ENCODE measurements at regions not wholly inside any gene's neighbourhood (a gene's known extent, or its start where the extent isn't known, plus 50 kb on each side); places are given as distances from the start of the nearest gene placed in this dataset.
A peak's percentile ranks its signal among the peaks of the same experiment; 100 is the strongest.
"Not testable (repeated sequence)": the region's sequence is repeated elsewhere in the genome, so short reads cannot be mapped to it uniquely, and the experiment has no call there.

GRCh38 chr2:48043131-48043700 lies 136.9 kb upstream of the FBXO11 start:
- DNase-seq (ENCODE audit: low spot score), result no peak
- no peak for FAIRE-seq

- peak; percentile 23 for DNase-seq (ENCODE audit: low spot score)
- FAIRE-seq, result peak; percentile 30
Observed at GRCh38 chr2:48043746-48044145, 137.4 kb upstream of the FBXO11 start.

- DNase-seq (ENCODE audit: low spot score), result no peak
Observed at GRCh38 chr2:48045613-48046012, 139.3 kb upstream of the FBXO11 start.

GRCh38 chr2:48048476-48049171 lies 142.3 kb upstream of the FBXO11 start:
- no peak for FAIRE-seq
- DNase-seq (ENCODE audit: low spot score), result no peak

More at GRCh38 chr2:48045613-48046012, 139.3 kb upstream of the FBXO11 start:
- FAIRE-seq, result no peak

- no peak for DNase-seq (ENCODE audit: low spot score)
- no peak for FAIRE-seq
Observed at GRCh38 chr2:48049371-48049770, 143.1 kb upstream of the FBXO11 start.

GRCh38 chr2:48050711-48051110 lies 144.4 kb upstream of the FBXO11 start:
- DNase-seq (ENCODE audit: low spot score) (no peak), FAIRE-seq (no peak)

GRCh38 chr2:48059975-48060374 lies 153.7 kb upstream of the FBXO11 start:
- DNase-seq (ENCODE audit: low spot score) (no peak), FAIRE-seq (no peak)

GRCh38 chr2:48061656-48062055 lies 155.4 kb upstream of the FBXO11 start:
- FAIRE-seq; DNase-seq (ENCODE audit: low spot score): not testable (repeated sequence)

- FAIRE-seq (no peak), DNase-seq (ENCODE audit: low spot score) (no peak)
Observed at GRCh38 chr2:48065096-48065495, 158.8 kb upstream of the FBXO11 start.

- no peak for DNase-seq (ENCODE audit: low spot score)
- no peak for FAIRE-seq
Observed at GRCh38 chr2:48066000-48066399, 159.7 kb upstream of the FBXO11 start.

GRCh38 chr2:48069769-48070168 lies 163.5 kb upstream of the FBXO11 start:
- DNase-seq (ENCODE audit: low spot score) (no peak), FAIRE-seq (no peak)

GRCh38 chr2:48070415-48070814 lies 164.1 kb upstream of the FBXO11 start:
- FAIRE-seq, result no peak
- DNase-seq (ENCODE audit: low spot score), result no peak

- FAIRE-seq (no peak), DNase-seq (ENCODE audit: low spot score) (no peak)
Observed at GRCh38 chr2:48072583-48072982, 166.3 kb upstream of the FBXO11 start.

- DNase-seq (ENCODE audit: low spot score) (no peak), FAIRE-seq (no peak)
Observed at GRCh38 chr2:48075631-48076030, 169.3 kb upstream of the FBXO11 start.

- FAIRE-seq, result no peak
- no peak for DNase-seq (ENCODE audit: low spot score)
Observed at GRCh38 chr2:48080534-48081316, 174.4 kb upstream of the FBXO11 start.

GRCh38 chr2:48081317-48081628 lies 175.0 kb upstream of the FBXO11 start:
- FAIRE-seq (no peak), DNase-seq (ENCODE audit: low spot score) (no peak)

GRCh38 chr2:48085888-48086287 lies 179.6 kb upstream of the FBXO11 start:
- DNase-seq (ENCODE audit: low spot score) (no peak), FAIRE-seq (no peak)

GRCh38 chr2:48088994-48089393 lies 182.7 kb upstream of the FBXO11 start:
- DNase-seq (ENCODE audit: low spot score) (no peak), FAIRE-seq (no peak)

GRCh38 chr2:48089644-48090043 lies 183.3 kb upstream of the FBXO11 start:
- FAIRE-seq (no peak), DNase-seq (ENCODE audit: low spot score) (no peak)

GRCh38 chr2:48092846-48093803 lies 186.8 kb upstream of the FBXO11 start:
- DNase-seq (ENCODE audit: low spot score), result no peak

GRCh38 chr2:48096765-48097164 lies 190.5 kb upstream of the FBXO11 start:
- FAIRE-seq, result not testable (repeated sequence)

More at GRCh38 chr2:48092846-48093803, 186.8 kb upstream of the FBXO11 start:
- no peak for FAIRE-seq

More at GRCh38 chr2:48096765-48097164, 190.5 kb upstream of the FBXO11 start:
- not testable (repeated sequence) for DNase-seq (ENCODE audit: low spot score)
